Stimulated activated effector memory CD8-positive, alpha-beta T cell treated with anti-CD3 and anti-CD28 coated beads, Interleukin-12 subunit alpha, Interleukin-12 subunit beta, amount 100 ng/mL, for 72 hours (primary cell): ENCODE measurements at regions not wholly inside any gene's neighbourhood (a gene's known extent, or its start where the extent isn't known, plus 50 kb on each side); places are given as distances from the start of the nearest gene placed in this dataset.
A peak's percentile ranks its signal among the peaks of the same experiment; 100 is the strongest.

ENCODE experiments used
- ATAC-seq: fragments of 150-1000 bp; cut with Tn5 transposase; 2 replicates; pipeline ENCODE4 v1.10.0; 2021
- DNase-seq, 2 donors: peaks; one replicate each; pipeline ENCODE4 v3.0.0; 2021 to 2022; ENCODE audit warnings: low spot score in 2 of 2
- H3K27ac Mint-ChIP-seq: one replicate; pipeline ENCODE4 v1.8.0; 2022; ENCODE audit warnings: mild to moderate bottlenecking, mixed read lengths
- H3K36me3 Mint-ChIP-seq: one replicate; pipeline ENCODE4 v1.8.0; 2022; ENCODE audit warnings: mild to moderate bottlenecking, mixed read lengths
- H3K4me1 Mint-ChIP-seq: one replicate; pipeline ENCODE4 v1.8.0; 2022; ENCODE audit warnings: mixed read lengths
- H3K4me3 Mint-ChIP-seq: one replicate; pipeline ENCODE4 v1.8.0; 2022; ENCODE audit warnings: mild to moderate bottlenecking, mixed read lengths
- H3K9me3 Mint-ChIP-seq: one replicate; pipeline ENCODE4 v1.8.0; 2022; ENCODE audit warnings: mixed read lengths

DNA sequence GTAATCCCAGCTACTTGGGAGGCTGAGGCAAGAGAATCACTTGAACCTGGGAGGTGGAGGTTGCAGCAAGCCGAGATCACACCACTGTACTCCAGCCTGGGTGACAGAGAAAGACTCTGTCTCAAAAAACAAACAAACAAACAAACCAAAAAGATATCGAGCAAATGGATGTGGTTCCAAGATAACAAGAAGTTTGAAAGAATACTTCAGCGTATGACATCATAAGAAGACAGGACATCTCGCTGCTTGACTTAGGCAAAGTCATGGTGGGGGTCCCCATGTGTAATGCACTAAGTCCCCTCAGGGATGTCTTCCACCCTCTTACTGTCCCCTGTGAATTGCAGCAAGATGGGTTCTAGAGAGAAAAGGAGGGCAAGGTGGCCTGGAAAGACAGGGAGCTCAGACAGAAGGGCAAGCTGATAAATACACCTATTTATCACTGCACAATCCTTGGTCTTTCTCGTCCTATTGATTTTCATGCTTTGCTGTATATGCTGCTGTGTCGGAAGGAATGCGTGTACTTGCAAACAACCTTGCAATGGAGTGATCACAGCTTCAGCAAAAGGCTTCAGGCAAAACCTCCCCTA, 115.0 kb downstream of the BDH1 start:
- no peak for ATAC-seq
- no peak for DNase-seq
- H3K4me3 Mint-ChIP-seq = no peak overlapping the region
- no peak overlapping the region for H3K27ac Mint-ChIP-seq
- H3K4me1 Mint-ChIP-seq = no peaks in the 10 kb centered on the region
- H3K36me3 Mint-ChIP-seq = no peaks in the 10 kb centered on the region
- H3K9me3 Mint-ChIP-seq = no peaks in the 10 kb centered on the region

DNA sequence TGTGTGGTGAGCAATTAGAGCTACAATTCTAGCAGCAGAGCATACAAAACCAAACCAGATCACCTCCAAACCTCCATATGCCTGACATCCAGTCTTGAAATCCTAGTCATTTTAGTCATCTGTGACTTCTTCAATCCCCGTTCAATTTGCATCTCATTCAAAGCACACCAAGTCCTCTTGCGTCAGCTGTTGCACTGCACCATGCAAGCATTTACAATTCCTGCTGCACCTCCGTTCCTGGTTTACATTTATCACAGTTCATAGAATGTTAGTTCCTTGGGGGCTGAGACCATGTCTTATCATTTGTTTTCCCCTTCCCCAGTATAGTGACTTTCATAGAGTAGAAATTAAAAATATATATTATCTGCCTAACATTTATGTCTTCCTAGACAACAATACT, 116.9 kb downstream of the BDH1 start:
- ATAC-seq (no peak), DNase-seq (no peak)
- H3K9me3 Mint-ChIP-seq = no peaks in the 10 kb centered on the region
- no peak overlapping the region for H3K4me3 Mint-ChIP-seq
- H3K4me1 Mint-ChIP-seq = no peaks in the 10 kb centered on the region
- H3K27ac Mint-ChIP-seq = no peak overlapping the region
- no peaks in the 10 kb centered on the region for H3K36me3 Mint-ChIP-seq

DNA sequence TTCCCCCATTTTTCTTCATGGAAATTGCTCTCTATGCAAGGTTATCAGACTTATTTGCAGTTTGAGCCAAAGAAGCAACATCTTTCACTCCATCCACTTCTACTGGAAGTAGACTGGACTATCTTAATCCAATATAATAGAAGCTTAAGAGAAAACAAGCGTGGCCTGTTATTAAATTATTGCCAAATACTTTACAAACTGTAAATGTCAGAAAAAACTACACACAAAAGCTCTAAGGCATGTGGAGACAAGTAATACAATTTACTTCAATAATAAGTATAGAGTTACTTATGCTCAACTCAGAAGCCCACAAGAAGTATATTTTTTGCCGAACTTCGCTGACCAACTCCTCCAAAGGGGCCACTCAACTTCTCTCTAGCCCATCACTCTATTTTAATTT, 120.3 kb downstream of the BDH1 start:
- H3K9me3 Mint-ChIP-seq = no peaks in the 10 kb centered on the region
- ATAC-seq = no peak
- no peak for DNase-seq
- no peak overlapping the region for H3K4me3 Mint-ChIP-seq
- no peaks in the 10 kb centered on the region for H3K36me3 Mint-ChIP-seq
- H3K27ac Mint-ChIP-seq = no peak overlapping the region
- peaks cover 7% of the 10 kb centered on the region for H3K4me1 Mint-ChIP-seq

DNA sequence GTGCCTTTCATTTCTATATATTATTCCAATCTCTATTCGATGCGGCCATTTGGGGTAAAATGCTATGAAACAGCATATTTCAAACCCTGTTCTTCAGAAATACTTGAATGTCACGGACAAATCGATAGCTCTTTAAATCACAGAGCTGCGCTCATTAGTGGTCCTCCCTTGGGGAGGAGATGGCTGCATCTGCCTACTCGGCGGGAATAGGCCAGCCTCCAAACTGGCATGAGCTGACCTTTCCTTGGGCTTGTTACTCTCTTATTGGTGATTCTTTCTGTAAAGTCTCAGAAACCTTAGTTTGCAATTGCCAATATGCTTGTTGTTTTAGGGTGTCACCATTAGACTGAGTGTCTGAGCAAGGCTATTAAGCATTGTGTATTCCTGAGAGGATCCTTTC, 120.9 kb downstream of the BDH1 start:
- DNase-seq (no peak), ATAC-seq (no peak)
- Mint-ChIP-seq H3K27ac (no peak overlapping the region), H3K4me3 (no peak overlapping the region), H3K9me3 (no peaks in the 10 kb centered on the region), H3K36me3 (no peaks in the 10 kb centered on the region), H3K4me1 (peaks cover 7% of the 10 kb centered on the region)

DNA sequence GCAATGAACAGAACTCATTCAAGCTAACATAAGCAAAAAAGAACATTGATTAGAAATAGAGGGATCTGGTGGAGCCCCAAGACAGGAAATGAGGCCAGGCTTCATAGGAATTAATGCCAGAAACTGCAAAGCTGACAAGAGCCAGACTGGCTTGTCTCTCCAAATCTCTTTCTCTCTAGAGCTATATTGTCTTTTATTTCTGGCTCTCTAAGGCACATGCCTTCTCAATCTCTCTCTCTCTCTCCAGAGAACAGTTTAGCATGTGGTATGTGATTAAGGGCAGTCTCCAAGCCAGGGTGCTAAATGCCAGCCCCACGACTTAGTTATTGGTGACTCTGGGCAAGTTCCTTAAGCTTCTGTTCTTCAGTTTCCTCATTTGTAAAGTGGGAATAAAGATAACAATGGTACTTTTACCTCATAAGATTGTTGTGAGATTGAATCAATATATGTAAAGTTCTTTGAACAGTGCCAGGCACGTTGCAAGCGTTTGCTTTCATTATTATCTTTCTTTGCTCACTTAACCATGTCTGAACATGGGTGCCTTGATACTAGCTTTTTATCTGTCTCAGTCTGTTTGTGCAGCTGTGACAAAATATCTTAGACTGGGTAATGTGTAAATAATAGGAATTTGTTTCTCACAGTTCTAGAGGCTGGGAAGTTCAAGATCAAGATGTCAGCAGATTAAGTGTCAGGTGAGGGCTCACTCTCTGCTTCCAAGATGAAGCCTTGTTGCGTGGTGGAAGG, 123.2 kb downstream of the BDH1 start:
- Mint-ChIP-seq H3K36me3 (no peaks in the 10 kb centered on the region), H3K9me3 (no peaks in the 10 kb centered on the region), H3K4me3 (no peak overlapping the region), H3K4me1 (peaks cover 23% of the 10 kb centered on the region), H3K27ac (no peak overlapping the region)
- no peak for ATAC-seq
- no peak for DNase-seq

DNA sequence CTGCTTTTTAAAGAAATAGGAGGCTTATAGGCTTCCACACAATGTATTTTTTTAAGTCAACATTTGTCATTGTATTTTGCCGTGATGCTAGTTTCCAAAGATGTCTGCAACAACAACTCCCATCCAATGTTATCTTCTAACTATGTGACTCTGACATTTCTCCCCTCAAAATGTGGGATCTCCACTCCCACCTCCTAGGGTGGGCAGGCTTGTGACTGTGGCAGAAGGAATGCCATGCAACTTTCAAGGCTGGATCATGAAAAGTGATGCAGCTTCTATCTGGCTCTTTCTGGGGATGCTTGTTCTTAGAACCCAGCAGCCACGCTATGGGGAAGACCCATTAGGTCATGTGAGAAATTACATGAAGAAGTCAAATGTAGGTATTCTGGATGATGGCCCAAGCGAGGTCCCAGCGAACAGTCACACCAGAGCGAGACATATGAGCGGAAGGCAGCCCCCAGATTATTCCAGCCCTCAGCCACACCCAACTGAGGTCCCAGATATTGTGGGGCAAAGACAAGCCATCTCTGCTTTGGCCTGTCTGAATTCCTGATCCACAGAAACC, 124.3 kb downstream of the BDH1 start:
- Mint-ChIP-seq H3K4me1 (peaks cover 23% of the 10 kb centered on the region), H3K4me3 (no peak overlapping the region), H3K27ac (no peak overlapping the region), H3K9me3 (no peaks in the 10 kb centered on the region), H3K36me3 (no peaks in the 10 kb centered on the region)
- ATAC-seq (no peak), DNase-seq (no peak)

DNA sequence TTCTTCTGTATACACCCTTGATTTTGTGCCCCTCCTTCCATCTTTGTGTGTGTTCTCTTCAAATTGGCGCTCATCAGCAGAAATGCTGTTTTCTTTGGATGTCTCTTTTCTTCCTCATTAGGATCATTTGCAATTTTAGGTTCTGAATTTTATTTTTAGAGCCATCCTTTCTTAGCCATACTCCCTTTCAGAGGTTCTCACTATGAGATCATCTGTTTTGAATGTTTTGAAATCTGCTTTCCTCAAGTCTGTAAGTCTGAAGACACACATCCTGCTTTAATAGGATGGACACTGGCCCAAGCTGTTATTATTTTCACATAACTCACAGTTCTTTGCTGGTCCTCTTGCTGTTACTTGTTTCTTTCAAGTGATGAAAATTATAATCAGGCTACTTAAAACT, 124.8 kb downstream of the BDH1 start:
- H3K36me3 Mint-ChIP-seq = no peaks in the 10 kb centered on the region
- DNase-seq (no peak), ATAC-seq (no peak)
- H3K27ac Mint-ChIP-seq = peak overlapping the region; percentile 2
- no peak overlapping the region for H3K4me3 Mint-ChIP-seq
- H3K4me1 Mint-ChIP-seq = peaks cover 23% of the 10 kb centered on the region
- H3K9me3 Mint-ChIP-seq = no peaks in the 10 kb centered on the region

DNA sequence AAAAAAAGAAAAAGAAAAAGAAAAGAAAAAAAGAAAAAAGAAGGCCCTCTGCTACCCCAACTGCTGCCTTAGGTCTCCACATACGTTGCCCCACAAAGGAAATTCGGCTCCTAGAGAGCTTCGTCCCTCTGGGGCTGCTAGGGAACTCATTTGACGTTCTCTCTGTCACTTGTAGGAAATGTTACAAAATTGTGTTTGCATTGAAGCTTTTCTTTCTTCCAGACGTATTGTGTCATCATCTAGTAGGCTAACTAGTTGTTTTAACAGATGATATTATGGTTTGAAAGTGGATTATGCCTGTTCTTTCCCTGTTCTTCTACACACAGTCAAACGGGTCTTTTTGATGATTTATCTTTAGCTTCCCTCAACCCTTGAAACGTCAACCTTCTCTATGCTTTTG, 125.3 kb downstream of the BDH1 start:
- ATAC-seq = no peak
- no peak for DNase-seq
- H3K9me3 Mint-ChIP-seq = no peaks in the 10 kb centered on the region
- no peaks in the 10 kb centered on the region for H3K36me3 Mint-ChIP-seq
- H3K4me3 Mint-ChIP-seq = no peak overlapping the region
- peaks cover 23% of the 10 kb centered on the region for H3K4me1 Mint-ChIP-seq
- peak overlapping the region; percentile 2 for H3K27ac Mint-ChIP-seq

DNA sequence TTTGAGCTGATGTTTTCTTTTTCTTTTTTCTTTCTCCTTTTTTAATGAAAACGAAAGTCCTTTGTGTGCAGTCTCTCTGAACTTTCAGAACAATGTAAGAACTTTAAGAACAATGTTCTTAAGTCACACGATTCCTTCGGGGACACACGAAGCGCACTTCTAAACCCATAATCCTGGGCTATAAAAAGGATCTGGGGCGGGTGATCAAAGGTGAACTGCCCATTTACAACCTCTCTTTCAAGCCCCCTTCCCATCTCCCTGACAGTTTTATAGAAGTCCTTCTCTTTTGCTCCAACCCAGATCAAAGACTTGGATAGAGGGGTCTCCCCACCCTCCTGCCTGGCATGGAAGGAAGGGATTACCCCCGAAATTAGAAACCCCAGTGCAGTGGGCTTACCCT, 126.8 kb downstream of the BDH1 start:
- DNase-seq (no peak), ATAC-seq (no peak)
- Mint-ChIP-seq H3K36me3 (no peaks in the 10 kb centered on the region), H3K4me3 (peak overlapping the region; percentile 46), H3K9me3 (no peaks in the 10 kb centered on the region), H3K4me1 (peaks cover 23% of the 10 kb centered on the region), H3K27ac (peak overlapping the region; percentile 70)

DNA sequence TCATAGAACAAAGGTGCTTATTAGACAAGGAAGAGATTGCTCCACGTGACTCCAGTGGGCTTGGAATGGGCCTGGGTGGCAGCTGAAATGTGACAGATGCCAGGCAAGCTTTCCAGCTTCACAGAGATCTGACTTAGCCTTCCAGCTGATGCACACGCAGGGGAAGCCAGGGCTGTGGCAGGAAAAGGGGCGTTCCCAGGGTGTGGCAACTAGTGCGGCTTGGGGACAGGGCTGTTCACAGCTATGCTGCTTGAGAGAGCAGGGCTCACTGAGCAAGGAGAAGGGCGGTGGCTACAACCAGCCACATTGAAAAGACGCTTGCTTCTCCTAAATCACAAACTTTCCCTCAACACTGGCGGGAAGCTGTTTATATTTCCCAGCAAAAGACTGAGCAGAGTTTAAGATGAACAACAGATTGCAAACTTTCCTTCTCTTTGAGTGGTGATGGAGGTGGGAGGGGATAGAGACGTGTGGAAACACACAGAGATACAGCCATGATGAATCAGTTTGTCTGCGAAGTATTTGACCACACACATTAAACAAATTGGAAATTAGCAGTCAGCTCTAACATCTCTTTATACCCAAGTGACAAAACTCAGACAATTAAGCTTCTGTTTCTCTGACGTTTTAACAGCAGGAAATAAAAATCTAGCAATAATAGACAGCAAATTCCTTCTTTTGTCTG, 127.5 kb downstream of the BDH1 start:
- peak overlapping the region; percentile 70 for H3K27ac Mint-ChIP-seq
- peak overlapping the region; percentile 46 for H3K4me3 Mint-ChIP-seq
- H3K4me1 Mint-ChIP-seq = peaks cover 23% of the 10 kb centered on the region
- DNase-seq = peak; percentile 7 to 56
- no peaks in the 10 kb centered on the region for H3K9me3 Mint-ChIP-seq
- H3K36me3 Mint-ChIP-seq = no peaks in the 10 kb centered on the region
- ATAC-seq = peak; percentile 93

DNA sequence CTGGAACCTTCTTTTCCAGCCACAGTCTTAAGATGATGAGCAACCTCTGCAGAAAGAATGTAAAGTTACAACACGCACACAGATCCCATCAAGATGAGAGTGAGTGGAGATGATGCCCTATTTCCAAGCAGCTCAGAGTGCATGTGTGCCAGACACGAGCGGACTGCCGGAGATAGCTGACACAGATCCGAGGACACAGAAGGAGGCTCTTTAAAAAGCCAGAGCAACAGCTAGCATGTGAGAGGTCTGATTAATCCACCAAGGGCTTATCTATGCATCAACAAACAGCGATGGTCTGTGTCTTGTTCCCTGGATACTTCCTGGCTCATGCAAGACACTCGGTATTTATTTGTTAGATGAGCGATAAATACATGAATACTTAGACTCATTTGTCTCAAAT, 128.6 kb upstream of the DLG1 start:
- H3K4me1 Mint-ChIP-seq = peaks cover 23% of the 10 kb centered on the region
- H3K27ac Mint-ChIP-seq = no peak overlapping the region

DNA sequence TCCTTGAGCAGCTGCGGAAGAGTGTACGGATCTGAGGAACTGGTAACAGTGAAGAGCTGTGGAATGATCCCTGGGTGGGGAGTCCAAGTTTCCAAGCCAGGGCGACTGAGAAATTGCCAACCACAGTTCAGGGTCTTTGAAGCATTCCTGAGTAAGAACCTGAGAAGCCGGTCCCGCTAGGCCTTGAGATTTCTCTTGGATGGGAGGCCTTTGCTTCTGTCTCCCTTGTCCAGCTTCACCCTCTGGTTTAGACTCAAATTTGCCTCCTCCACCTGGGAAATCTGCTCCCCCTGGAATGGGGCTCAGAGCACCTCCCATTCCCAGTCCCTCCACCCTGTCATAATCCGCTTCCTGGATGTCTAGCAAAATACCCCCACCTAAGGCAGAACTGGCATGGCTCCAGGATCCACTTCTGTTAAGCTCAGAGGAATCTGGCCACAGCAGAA, 127.7 kb upstream of the DLG1 start:
- Mint-ChIP-seq H3K9me3 (no peaks in the 10 kb centered on the region), H3K27ac (no peak overlapping the region), H3K36me3 (no peaks in the 10 kb centered on the region), H3K4me3 (no peak overlapping the region), H3K4me1 (peaks cover 23% of the 10 kb centered on the region)
- ATAC-seq = no peak
- no peak for DNase-seq

More for the DNA sequence above, 128.6 kb upstream of the DLG1 start:
- DNase-seq (no peak), ATAC-seq (no peak)
- H3K36me3 Mint-ChIP-seq = no peaks in the 10 kb centered on the region
- H3K9me3 Mint-ChIP-seq = no peaks in the 10 kb centered on the region
- H3K4me3 Mint-ChIP-seq = no peak overlapping the region

DNA sequence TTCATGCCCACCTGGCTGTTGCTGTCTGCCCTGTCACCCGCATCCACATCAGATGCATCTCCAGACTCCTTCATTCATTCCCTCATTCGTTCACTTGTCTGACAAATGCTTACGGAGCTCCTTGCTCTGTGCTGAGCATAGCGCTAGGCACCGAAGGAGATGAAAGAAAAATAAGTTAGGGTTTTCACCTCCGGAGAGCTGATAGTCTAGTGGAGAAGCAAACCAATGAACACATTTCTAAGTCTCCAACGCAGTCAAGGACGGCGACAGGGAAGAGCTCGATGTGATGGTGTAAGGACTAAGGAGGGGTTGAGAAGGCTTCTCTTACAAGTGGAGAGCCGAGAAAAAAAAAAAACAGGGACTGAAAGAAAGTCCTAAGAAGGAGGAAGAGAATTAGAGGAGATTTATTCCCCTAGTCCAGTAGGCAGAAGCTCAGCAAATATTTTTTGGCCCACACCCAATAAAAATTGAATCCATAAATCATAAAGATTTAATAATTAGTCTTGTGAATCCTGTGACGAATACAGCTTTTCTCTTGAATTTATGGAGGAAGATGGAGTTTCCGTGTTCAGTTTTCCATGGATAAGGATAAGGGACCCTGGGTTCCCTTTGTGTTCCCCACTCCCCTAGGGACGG, 127.2 kb upstream of the DLG1 start:
- H3K4me1 Mint-ChIP-seq = peaks cover 18% of the 10 kb centered on the region
- no peaks in the 10 kb centered on the region for H3K36me3 Mint-ChIP-seq
- ATAC-seq (no peak), DNase-seq (no peak)
- no peak overlapping the region for H3K27ac Mint-ChIP-seq
- no peaks in the 10 kb centered on the region for H3K9me3 Mint-ChIP-seq
- H3K4me3 Mint-ChIP-seq = no peak overlapping the region

DNA sequence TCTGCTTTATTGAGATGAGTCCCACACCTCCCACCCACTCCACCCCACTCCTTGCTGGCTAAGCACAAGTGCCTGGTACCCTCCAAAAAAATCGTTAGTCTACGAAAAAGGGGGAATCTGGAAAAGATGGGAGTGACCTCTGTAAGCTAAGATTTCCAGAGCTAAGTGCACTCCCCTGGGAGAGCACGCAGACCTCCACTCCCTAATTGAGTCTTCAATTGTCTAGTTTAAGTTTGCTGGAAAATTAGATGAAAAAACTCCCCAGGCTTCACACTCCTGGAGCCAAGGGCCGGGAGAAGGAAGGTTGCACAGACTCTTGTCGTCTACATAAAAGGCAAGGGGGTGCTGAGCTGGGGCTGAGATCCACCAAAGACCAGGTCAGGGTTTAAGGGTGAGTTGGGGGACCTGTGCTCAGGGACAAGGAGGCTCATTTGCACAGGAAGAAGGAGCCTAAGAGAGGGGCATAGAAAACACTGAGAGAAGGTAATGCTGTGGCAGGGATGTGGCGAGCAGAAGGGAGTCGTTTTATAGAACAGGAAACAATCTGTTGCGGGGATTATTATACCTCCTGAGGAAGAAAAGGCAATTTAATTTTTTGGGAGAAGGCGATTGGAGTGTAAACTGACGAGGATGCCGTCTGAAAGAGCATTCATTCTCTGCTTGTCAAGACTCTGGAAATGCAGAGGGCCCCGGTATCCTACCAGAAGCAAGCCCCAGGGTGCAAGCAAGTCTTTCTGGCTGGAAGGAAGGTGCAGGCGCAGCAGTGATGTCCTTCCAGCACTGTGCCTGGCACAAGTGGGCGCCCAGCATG, 126.5 kb upstream of the DLG1 start:
- Mint-ChIP-seq H3K4me1 (peaks cover 16% of the 10 kb centered on the region), H3K4me3 (no peak overlapping the region)
- no peak for ATAC-seq

DNA sequence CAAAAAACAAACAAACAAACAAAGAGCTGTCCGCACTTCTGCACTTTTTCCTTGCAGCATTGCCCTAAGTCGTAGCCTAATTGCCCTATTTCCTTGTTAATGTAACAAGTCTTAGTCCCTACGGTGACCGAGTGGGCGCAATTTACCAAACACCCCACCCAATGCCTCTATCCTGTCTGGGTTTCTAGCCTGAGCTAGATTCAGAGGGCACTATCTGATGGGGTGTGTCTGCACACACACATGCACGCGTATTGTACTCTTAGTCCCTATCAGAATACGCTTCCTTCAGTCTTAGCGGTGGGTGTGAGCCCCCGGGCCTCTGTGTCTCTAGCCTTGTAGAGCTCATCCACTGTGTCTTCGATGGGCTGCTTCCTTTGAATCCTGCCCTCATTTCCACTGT, 125.9 kb upstream of the DLG1 start:
- no peak for ATAC-seq
- Mint-ChIP-seq H3K36me3 (no peaks in the 10 kb centered on the region), H3K9me3 (no peaks in the 10 kb centered on the region), H3K4me3 (no peak overlapping the region), H3K27ac (no peak overlapping the region), H3K4me1 (peaks cover 15% of the 10 kb centered on the region)
- DNase-seq = no peak

More for the DNA sequence above, 126.5 kb upstream of the DLG1 start:
- no peak overlapping the region for H3K27ac Mint-ChIP-seq
- no peaks in the 10 kb centered on the region for H3K9me3 Mint-ChIP-seq
- H3K36me3 Mint-ChIP-seq = no peaks in the 10 kb centered on the region
- no peak for DNase-seq
